ENCODE measurements at regions not wholly inside any gene's neighbourhood (a gene's known extent, or its start where the extent isn't known, plus 50 kb on each side); places are given as distances from the start of the nearest gene placed in this dataset.

- no peak overlapping the region for H3K4me3 Mint-ChIP-seq
- no peaks in the 10 kb centered on the region for H3K4me1 Mint-ChIP-seq
- no peaks in the 10 kb centered on the region for H3K36me3 Mint-ChIP-seq
- DNase-seq (no peak), ATAC-seq (replicated peaks in 1 of 4) (no peak)
- peaks cover 0 to 12% (median 0%) of the 10 kb centered on the region in 3 donors for H3K9me3 Mint-ChIP-seq
- H3K4me1 ChIP-seq (ENCODE audit: control insufficient read depth in 1 of 2, extremely low read depth in 1 of 2, insufficient read depth in 2 of 2, low read length in 2 of 2), result no peaks in the 10 kb centered on the region
- H3K27ac ChIP-seq (ENCODE audit: low read length), result no peak overlapping the region
- H3K27me3 ChIP-seq (replicated peaks in 1 of 2; ENCODE audit: control insufficient read depth in 2 of 2, extremely low read depth in 1 of 2, insufficient read depth in 2 of 2, low read length in 1 of 2), result no peaks in the 10 kb centered on the region
- no peak overlapping the region for H3K4me3 ChIP-seq (ENCODE audit: control insufficient read depth in 1 of 2, extremely low read depth in 1 of 2, low read length in 1 of 2)
- POLR2A ChIA-PET, result no interaction called here
- CTCF ChIA-PET, result no interaction called here
- no peaks in the 10 kb centered on the region for H3K36me3 ChIP-seq (ENCODE audit: control insufficient read depth in 2 of 2, extremely low read depth in 1 of 2, insufficient read depth in 1 of 2, low read length in 1 of 2)
- H3K9me3 ChIP-seq, result no peaks in the 10 kb centered on the region
- H3K27ac Mint-ChIP-seq, result no peak overlapping the region
- no peaks in the 10 kb centered on the region for H3K27me3 Mint-ChIP-seq
Observed at GRCh38 chr18:67318651-67319050, 197.9 kb downstream of the DSEL start.

GRCh38 chr18:67310826-67311225, 205.7 kb downstream of the DSEL start:
- ATAC-seq (replicated peaks in 1 of 4) (no peak), DNase-seq (no peak)
- H3K4me1 Mint-ChIP-seq, result no peaks in the 10 kb centered on the region
- no peak overlapping the region for H3K27ac ChIP-seq (ENCODE audit: low read length)
- H3K9me3 Mint-ChIP-seq, result no peaks in the 10 kb centered on the region
- POLR2A ChIA-PET, result no interaction called here
- H3K4me1 ChIP-seq (ENCODE audit: control insufficient read depth in 1 of 2, extremely low read depth in 1 of 2, insufficient read depth in 2 of 2, low read length in 2 of 2), result no peaks in the 10 kb centered on the region
- H3K36me3 Mint-ChIP-seq, result no peaks in the 10 kb centered on the region
- no peak overlapping the region for H3K4me3 Mint-ChIP-seq
- CTCF ChIA-PET, result no interaction called here
- no peak overlapping the region for H3K27ac Mint-ChIP-seq
- no peaks in the 10 kb centered on the region for H3K36me3 ChIP-seq (ENCODE audit: control insufficient read depth in 2 of 2, extremely low read depth in 1 of 2, insufficient read depth in 1 of 2, low read length in 1 of 2)
- H3K27me3 ChIP-seq (replicated peaks in 1 of 2; ENCODE audit: control insufficient read depth in 2 of 2, extremely low read depth in 1 of 2, insufficient read depth in 2 of 2, low read length in 1 of 2), result no peaks in the 10 kb centered on the region
- no peak overlapping the region for H3K4me3 ChIP-seq (ENCODE audit: control insufficient read depth in 1 of 2, extremely low read depth in 1 of 2, low read length in 1 of 2)
- peaks cover 0 to 3% of the 10 kb centered on the region in 2 donors for H3K27me3 Mint-ChIP-seq
- no peaks in the 10 kb centered on the region for H3K9me3 ChIP-seq

- H3K36me3 ChIP-seq (ENCODE audit: control insufficient read depth in 2 of 2, extremely low read depth in 1 of 2, insufficient read depth in 1 of 2, low read length in 1 of 2), result no peaks in the 10 kb centered on the region
- no peak overlapping the region for H3K27ac Mint-ChIP-seq
- no peaks in the 10 kb centered on the region for H3K4me1 ChIP-seq (ENCODE audit: control insufficient read depth in 1 of 2, extremely low read depth in 1 of 2, insufficient read depth in 2 of 2, low read length in 2 of 2)
- WGBS (ENCODE audit: insufficient coverage), result 79% methylated on average over 3 of the region's 4 CpGs
- H3K4me3 ChIP-seq (ENCODE audit: control insufficient read depth in 1 of 2, extremely low read depth in 1 of 2, low read length in 1 of 2), result no peak overlapping the region
- CTCF ChIA-PET, result no interaction called here
- no peak for DNase-seq
- no peak for ATAC-seq (replicated peaks in 1 of 4)
- POLR2A ChIA-PET, result no interaction called here
- H3K9me3 Mint-ChIP-seq, result no peaks in the 10 kb centered on the region
- H3K27me3 Mint-ChIP-seq, result peaks cover 0 to 3% of the 10 kb centered on the region in 2 donors
- no peaks in the 10 kb centered on the region for H3K27me3 ChIP-seq (replicated peaks in 1 of 2; ENCODE audit: control insufficient read depth in 2 of 2, extremely low read depth in 1 of 2, insufficient read depth in 2 of 2, low read length in 1 of 2)
- H3K36me3 Mint-ChIP-seq, result no peaks in the 10 kb centered on the region
- no peak overlapping the region for H3K27ac ChIP-seq (ENCODE audit: low read length)
- no peak overlapping the region for H3K4me3 Mint-ChIP-seq
- no peaks in the 10 kb centered on the region for H3K9me3 ChIP-seq
- H3K4me1 Mint-ChIP-seq, result peaks cover 0 to 6% (median 3%) of the 10 kb centered on the region in 3 donors
Observed at GRCh38 chr18:67308819-67309218, 207.7 kb downstream of the DSEL start.

- peaks cover 4 to 9% (median 9%) of the 10 kb centered on the region in 3 donors for H3K9me3 Mint-ChIP-seq
- no CpG with 5 or more reads among the region's 3 CpGs for WGBS (ENCODE audit: insufficient coverage)
- peaks cover 5% of the 10 kb centered on the region for H3K36me3 Mint-ChIP-seq
- H3K9me3 ChIP-seq, result peaks cover 2% of the 10 kb centered on the region
- peaks cover 0 to 3% of the 10 kb centered on the region in 2 donors for H3K27me3 Mint-ChIP-seq
- H3K4me3 Mint-ChIP-seq, result no peak overlapping the region
- no peak overlapping the region for H3K27ac ChIP-seq (ENCODE audit: low read length)
- ATAC-seq (replicated peaks in 1 of 4) (no peak), DNase-seq (no peak)
- peaks cover 0 to 3% of the 10 kb centered on the region in 2 experiments for H3K4me1 ChIP-seq (ENCODE audit: control insufficient read depth in 1 of 2, extremely low read depth in 1 of 2, insufficient read depth in 2 of 2, low read length in 2 of 2)
- H3K4me1 Mint-ChIP-seq, result peaks cover 18 to 21% (median 18%) of the 10 kb centered on the region in 3 donors
- H3K36me3 ChIP-seq (ENCODE audit: control insufficient read depth in 2 of 2, extremely low read depth in 1 of 2, insufficient read depth in 1 of 2, low read length in 1 of 2), result no peaks in the 10 kb centered on the region
- no peaks in the 10 kb centered on the region for H3K27me3 ChIP-seq (replicated peaks in 1 of 2; ENCODE audit: control insufficient read depth in 2 of 2, extremely low read depth in 1 of 2, insufficient read depth in 2 of 2, low read length in 1 of 2)
- ChIA-PET POLR2A (no interaction called here), CTCF (no interaction called here)
- H3K4me3 ChIP-seq (ENCODE audit: control insufficient read depth in 1 of 2, extremely low read depth in 1 of 2, low read length in 1 of 2), result no peak overlapping the region
- no peak overlapping the region for H3K27ac Mint-ChIP-seq
Observed at GRCh38 chr18:67305466-67305865, 211.1 kb downstream of the DSEL start.

GRCh38 chr18:67302043-67302442, 214.5 kb downstream of the DSEL start:
- ATAC-seq (replicated peaks in 1 of 4), result peak in 3 of 4 experiments; percentile 27 to 55 (median 38)
- peaks cover 18 to 21% (median 18%) of the 10 kb centered on the region in 3 donors for H3K4me1 Mint-ChIP-seq
- H3K4me3 ChIP-seq (ENCODE audit: control insufficient read depth in 1 of 2, extremely low read depth in 1 of 2, low read length in 1 of 2), result no peak overlapping the region
- ChIA-PET CTCF (no interaction called here), POLR2A (no interaction called here)
- H3K27ac ChIP-seq (ENCODE audit: low read length), result peak overlapping the region; percentile 57
- H3K4me3 Mint-ChIP-seq, result peak overlapping the region; percentile 53 to 55 (median 55)
- peaks cover 0 to 3% of the 10 kb centered on the region in 2 experiments for H3K4me1 ChIP-seq (ENCODE audit: control insufficient read depth in 1 of 2, extremely low read depth in 1 of 2, insufficient read depth in 2 of 2, low read length in 2 of 2)
- H3K9me3 ChIP-seq, result peaks cover 2% of the 10 kb centered on the region
- no peaks in the 10 kb centered on the region for H3K36me3 ChIP-seq (ENCODE audit: control insufficient read depth in 2 of 2, extremely low read depth in 1 of 2, insufficient read depth in 1 of 2, low read length in 1 of 2)
- peak in 1 of 35 experiments; percentile 8 for DNase-seq
- no peaks in the 10 kb centered on the region for H3K27me3 Mint-ChIP-seq
- no peaks in the 10 kb centered on the region for H3K27me3 ChIP-seq (replicated peaks in 1 of 2; ENCODE audit: control insufficient read depth in 2 of 2, extremely low read depth in 1 of 2, insufficient read depth in 2 of 2, low read length in 1 of 2)
- peaks cover 8 to 15% (median 9%) of the 10 kb centered on the region in 3 donors for H3K9me3 Mint-ChIP-seq
- peak overlapping the region; percentile 91 to 92 for H3K27ac Mint-ChIP-seq
- peaks cover 5% of the 10 kb centered on the region for H3K36me3 Mint-ChIP-seq
- no CpG with 5 or more reads among the region's 1 CpG for WGBS (ENCODE audit: insufficient coverage)

GRCh38 chr18:67301592-67301991, 214.9 kb downstream of the DSEL start:
- Mint-ChIP-seq H3K9me3 (peaks cover 8 to 15% (median 9%) of the 10 kb centered on the region in 3 donors), H3K27ac (peak overlapping the region; percentile 91 to 92), H3K27me3 (no peaks in the 10 kb centered on the region), H3K4me3 (peak overlapping the region in 2 of 3 donors; percentile 53 to 55), H3K36me3 (peaks cover 5% of the 10 kb centered on the region), H3K4me1 (peaks cover 18 to 21% (median 18%) of the 10 kb centered on the region in 3 donors)
- H3K4me1 ChIP-seq (ENCODE audit: control insufficient read depth in 1 of 2, extremely low read depth in 1 of 2, insufficient read depth in 2 of 2, low read length in 2 of 2), result peaks cover 0 to 3% of the 10 kb centered on the region in 2 experiments
- ChIA-PET CTCF (no interaction called here), POLR2A (interaction anchor here in 1 of 2 donors (0.5 kb wide), 1 partner anchor 1781 kb away, joined by 3 read pairs; no protein-coding TSS in a partner anchor)
- DNase-seq (no peak), ATAC-seq (replicated peaks in 1 of 4) (peak in 2 of 4 experiments; percentile 17 to 20)
- H3K36me3 ChIP-seq (ENCODE audit: control insufficient read depth in 2 of 2, extremely low read depth in 1 of 2, insufficient read depth in 1 of 2, low read length in 1 of 2), result no peaks in the 10 kb centered on the region
- H3K9me3 ChIP-seq, result peaks cover 2% of the 10 kb centered on the region
- peak overlapping the region; percentile 57 for H3K27ac ChIP-seq (ENCODE audit: low read length)
- H3K4me3 ChIP-seq (ENCODE audit: control insufficient read depth in 1 of 2, extremely low read depth in 1 of 2, low read length in 1 of 2), result no peak overlapping the region
- H3K27me3 ChIP-seq (replicated peaks in 1 of 2; ENCODE audit: control insufficient read depth in 2 of 2, extremely low read depth in 1 of 2, insufficient read depth in 2 of 2, low read length in 1 of 2), result no peaks in the 10 kb centered on the region
- 86% methylated on average over 1 of the region's 1 CpG for WGBS (ENCODE audit: insufficient coverage)

- peaks cover 8 to 15% (median 9%) of the 10 kb centered on the region in 3 donors for H3K9me3 Mint-ChIP-seq
- ATAC-seq (replicated peaks in 1 of 4) (no peak), DNase-seq (peak in 18 of 35 experiments; percentile 0 to 44 (median 10))
- POLR2A ChIA-PET, result no interaction called here
- 100% methylated on average over 2 of the region's 4 CpGs for WGBS (ENCODE audit: insufficient coverage)
- no peak overlapping the region for H3K4me3 ChIP-seq (ENCODE audit: control insufficient read depth in 1 of 2, extremely low read depth in 1 of 2, low read length in 1 of 2)
- H3K27ac ChIP-seq (ENCODE audit: low read length), result no peak overlapping the region
- H3K36me3 ChIP-seq (ENCODE audit: control insufficient read depth in 2 of 2, extremely low read depth in 1 of 2, insufficient read depth in 1 of 2, low read length in 1 of 2), result no peaks in the 10 kb centered on the region
- no peaks in the 10 kb centered on the region for H3K27me3 Mint-ChIP-seq
- no peak overlapping the region for H3K4me3 Mint-ChIP-seq
- H3K4me1 Mint-ChIP-seq, result peaks cover 18 to 21% (median 18%) of the 10 kb centered on the region in 3 donors
- no peaks in the 10 kb centered on the region for H3K27me3 ChIP-seq (replicated peaks in 1 of 2; ENCODE audit: control insufficient read depth in 2 of 2, extremely low read depth in 1 of 2, insufficient read depth in 2 of 2, low read length in 1 of 2)
- CTCF ChIA-PET, result no interaction called here
- H3K9me3 ChIP-seq, result peaks cover 2% of the 10 kb centered on the region
- H3K4me1 ChIP-seq (ENCODE audit: control insufficient read depth in 1 of 2, extremely low read depth in 1 of 2, insufficient read depth in 2 of 2, low read length in 2 of 2), result peaks cover 0 to 3% of the 10 kb centered on the region in 2 experiments
- peaks cover 5% of the 10 kb centered on the region for H3K36me3 Mint-ChIP-seq
- no peak overlapping the region for H3K27ac Mint-ChIP-seq
Observed at GRCh38 chr18:67300498-67300897, 216.0 kb downstream of the DSEL start.

Measured in T-cell (primary cell).